H9 (cell line): ENCODE measurements at regions not wholly inside any gene's neighbourhood (a gene's known extent, or its start where the extent isn't known, plus 50 kb on each side); places are given as distances from the start of the nearest gene placed in this dataset.

Experiments
- DNase-seq: peaks from one replicate; pipeline ENCODE4 v3.0.0-alpha.2; 2017
- H2AFZ ChIP-seq: one replicate; pipeline ENCODE4 v1.6.1; 2013; ENCODE audit warnings: mild to moderate bottlenecking, low read length, control low read depth, moderate library complexity
- H2AK5ac ChIP-seq: 2 replicates; pipeline ENCODE4 v1.6.1; 2013; ENCODE audit warnings: low read length, control low read depth, mixed read lengths; ENCODE audit not compliant: insufficient read length
- H2BK120ac ChIP-seq: one replicate; pipeline ENCODE4 v1.6.1; 2013; ENCODE audit warnings: low read depth, mild to moderate bottlenecking, low read length, control low read depth, inconsistent platforms; ENCODE audit not compliant: poor library complexity, severe bottlenecking
- H2BK12ac ChIP-seq: 2 replicates; pipeline ENCODE4 v1.6.1; 2013; ENCODE audit warnings: low read length, control low read depth, mixed read lengths, low read depth; ENCODE audit not compliant: insufficient read length
- H2BK15ac ChIP-seq: 2 replicates; pipeline ENCODE4 v1.6.1; 2013; ENCODE audit warnings: low read depth, low read length, control low read depth
- H2BK20ac ChIP-seq: one replicate; pipeline ENCODE4 v1.6.1; 2013; ENCODE audit warnings: low read depth, mild to moderate bottlenecking, low read length, control low read depth, inconsistent platforms; ENCODE audit not compliant: poor library complexity, severe bottlenecking
- H2BK5ac ChIP-seq: 2 replicates; pipeline ENCODE4 v1.6.1; 2013; ENCODE audit warnings: low read length, control low read depth, mixed read lengths; ENCODE audit not compliant: insufficient read length
- H3K14ac ChIP-seq: 2 replicates; pipeline ENCODE4 v1.6.1; 2013; ENCODE audit warnings: low read length, control low read depth; ENCODE audit not compliant: insufficient read depth
- H3K18ac ChIP-seq: 2 replicates; pipeline ENCODE4 v1.6.1; 2013; ENCODE audit warnings: low read depth, mild to moderate bottlenecking, mixed read lengths, low read length, control low read depth; ENCODE audit not compliant: insufficient read length
- H3K23ac ChIP-seq: 2 replicates; pipeline ENCODE4 v1.6.1; 2013; ENCODE audit warnings: low read length, control low read depth, mixed read lengths, low read depth; ENCODE audit not compliant: insufficient read length
- H3K23me2 ChIP-seq: 2 replicates; pipeline ENCODE4 v1.6.1; 2013; ENCODE audit warnings: low read depth, mild to moderate bottlenecking, mixed read lengths, low read length, control low read depth; ENCODE audit not compliant: insufficient read length, poor library complexity, severe bottlenecking
- H3K27ac ChIP-seq: 2 replicates; pipeline ENCODE4 v1.5.1; 2013; ENCODE audit warnings: low read length, control low read depth, mixed read lengths, low read depth; ENCODE audit not compliant: insufficient read length
- H3K27me3 ChIP-seq: 2 replicates; pipeline ENCODE4 v1.6.1; 2013; ENCODE audit warnings: low read length, control low read depth, inconsistent platforms; ENCODE audit not compliant: insufficient read depth
- H3K4ac ChIP-seq: 2 replicates; pipeline ENCODE4 v1.6.1; 2013; ENCODE audit warnings: low read depth, mild to moderate bottlenecking, control low read depth, inconsistent platforms, low read length, moderate library complexity
- H3K4me1 ChIP-seq: 2 replicates; pipeline ENCODE4 v1.6.1; 2013; ENCODE audit warnings: low read length, control low read depth, inconsistent platforms; ENCODE audit not compliant: insufficient read depth
- H3K4me2 ChIP-seq: 2 replicates; pipeline ENCODE4 v1.6.1; 2013; ENCODE audit warnings: low read length, control low read depth, mixed read lengths; ENCODE audit not compliant: insufficient read length, insufficient read depth
- H3K56ac ChIP-seq: 2 replicates; pipeline ENCODE4 v1.6.1; 2013; ENCODE audit warnings: low read depth, mild to moderate bottlenecking, mixed read lengths, low read length, control low read depth; ENCODE audit not compliant: insufficient read length
- H3K79me1 ChIP-seq: 2 replicates; pipeline ENCODE4 v1.6.1; 2013; ENCODE audit warnings: low read depth, mild to moderate bottlenecking, moderate library complexity, low read length, control low read depth, inconsistent platforms; ENCODE audit not compliant: insufficient read depth, poor library complexity, severe bottlenecking
- H3K79me2 ChIP-seq: 2 replicates; pipeline ENCODE4 v1.6.1; 2013; ENCODE audit warnings: low read length, control low read depth, inconsistent platforms; ENCODE audit not compliant: insufficient read depth
- H3K9ac ChIP-seq: 2 replicates; pipeline ENCODE4 v1.6.1; 2013; ENCODE audit warnings: low read length, control low read depth, mixed read lengths; ENCODE audit not compliant: insufficient read length; ENCODE audit errors: extremely low read depth
- H3K9me3 ChIP-seq: one replicate; pipeline ENCODE4 v1.6.1; 2013; ENCODE audit warnings: low read depth, low read length, inconsistent platforms; ENCODE audit not compliant: control insufficient read depth
- H3T11ph ChIP-seq: one replicate; pipeline ENCODE4 v1.6.1; 2013; ENCODE audit warnings: mild to moderate bottlenecking, low read length, control low read depth, inconsistent platforms
- H4K20me1 ChIP-seq: one replicate; pipeline ENCODE4 v1.6.1; 2013; ENCODE audit not compliant: control insufficient read depth, insufficient read length, insufficient read depth
- H4K5ac ChIP-seq: 2 replicates; pipeline ENCODE4 v1.6.1; 2013; ENCODE audit warnings: low read depth, mild to moderate bottlenecking, mixed read lengths, low read length, control low read depth; ENCODE audit not compliant: insufficient read length
- H4K8ac ChIP-seq: replicated peaks from 2 replicates; pipeline ENCODE4 v1.6.1; 2013; ENCODE audit warnings: low read length, control low read depth, mixed read lengths, low read depth; ENCODE audit not compliant: insufficient read length
- H4K91ac ChIP-seq: 2 replicates; pipeline ENCODE4 v1.6.1; 2013; ENCODE audit warnings: low read depth, mild to moderate bottlenecking, moderate library complexity, mixed read lengths, low read length, control low read depth; ENCODE audit not compliant: insufficient read length
- H3K27ac Mint-ChIP-seq, 3 experiments: 2 replicates in 2 of 3; 3 replicates in 1 of 3; pipeline ENCODE4 v1.8.0; 2020 to 2021; ENCODE audit warnings: mixed read lengths in 3 of 3, mild to moderate bottlenecking in 1 of 3, moderate library complexity in 1 of 3
- H3K27me3 Mint-ChIP-seq: 2 replicates; pipeline ENCODE4 v1.8.0; 2021; ENCODE audit warnings: low read depth, mild to moderate bottlenecking, moderate library complexity, mixed read lengths
- H3K36me3 Mint-ChIP-seq, 3 experiments: 2 replicates in 2 of 3; 3 replicates in 1 of 3; pipeline ENCODE4 v1.8.0; 2020 to 2021; ENCODE audit warnings: low read depth in 3 of 3, mixed read lengths in 3 of 3; ENCODE audit not compliant: insufficient read depth in 1 of 3
- H3K4me1 Mint-ChIP-seq, 2 experiments: 2 replicates each; pipeline ENCODE4 v1.8.0; 2020; ENCODE audit warnings: mixed read lengths in 2 of 2
- H3K4me3 Mint-ChIP-seq, 2 experiments: 2 replicates in 1 of 2; 3 replicates in 1 of 2; pipeline ENCODE4 v1.8.0; 2020 to 2021; ENCODE audit warnings: mild to moderate bottlenecking in 2 of 2, mixed read lengths in 2 of 2, moderate library complexity in 1 of 2
- H3K9me3 Mint-ChIP-seq, 2 experiments: 2 replicates in 1 of 2; 3 replicates in 1 of 2; pipeline ENCODE4 v1.8.0; 2020; ENCODE audit warnings: mild to moderate bottlenecking in 2 of 2, mixed read lengths in 2 of 2, moderate library complexity in 1 of 2
- WGBS: extraction: QIAGEN DNeasy Blood & Tissue Kit; methylation state at CpG from one replicate; pipeline ENCODE4 v1.1.7; 2013; ENCODE audit warnings: missing lambda C conversion rate, low lambda C conversion rate, mixed read lengths; ENCODE audit not compliant: insufficient read length; ENCODE audit errors: extremely low coverage; 5-methylcytosine and 5-hydroxymethylcytosine counted together
- TF ChIP-seq, protein P1 (sequence below): fragments of 200-600 bp; sonication (generic); conservative IDR thresholded peaks from 3 replicates; pipeline ENCODE4 v1.8.0; 2021; ENCODE audit warnings: antibody characterized with exemption, mild to moderate bottlenecking

DNA sequence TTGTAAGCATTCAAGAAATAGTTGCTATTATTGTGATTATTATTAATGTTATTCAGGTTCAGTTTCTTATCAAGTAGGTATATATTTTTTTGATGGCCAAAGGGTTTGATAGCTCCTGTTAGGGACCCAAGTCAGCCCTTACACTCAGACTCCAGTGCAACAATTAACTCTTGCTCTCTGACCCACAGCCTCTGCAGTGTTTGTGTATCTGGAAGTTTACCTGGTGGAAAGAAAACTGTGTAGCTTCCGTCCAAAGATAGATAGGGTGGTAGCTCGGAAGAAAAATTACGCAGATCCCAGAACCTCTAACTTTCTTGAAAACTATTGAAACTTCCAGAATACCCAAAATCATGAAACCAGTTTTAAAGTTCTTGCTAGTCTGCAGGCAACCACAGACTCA is 58.6 kb upstream of the IGFBP2 start:
- H4K20me1 ChIP-seq = no peaks in the 10 kb centered on the region
- H3K14ac ChIP-seq = no peak overlapping the region
- H4K5ac ChIP-seq = no peak overlapping the region
- H3T11ph ChIP-seq = no peak overlapping the region
- no peak overlapping the region for H3K4ac ChIP-seq
- H3K36me3 Mint-ChIP-seq = peaks cover 4 to 10% (median 5%) of the 10 kb centered on the region in 3 experiments
- no peak overlapping the region for H3K56ac ChIP-seq
- H4K91ac ChIP-seq = no peak overlapping the region
- no peak overlapping the region for H2BK5ac ChIP-seq
- no peak overlapping the region for H2BK20ac ChIP-seq
- H3K23me2 ChIP-seq = no peaks in the 10 kb centered on the region
- TF ChIP-seq, protein P1, sequence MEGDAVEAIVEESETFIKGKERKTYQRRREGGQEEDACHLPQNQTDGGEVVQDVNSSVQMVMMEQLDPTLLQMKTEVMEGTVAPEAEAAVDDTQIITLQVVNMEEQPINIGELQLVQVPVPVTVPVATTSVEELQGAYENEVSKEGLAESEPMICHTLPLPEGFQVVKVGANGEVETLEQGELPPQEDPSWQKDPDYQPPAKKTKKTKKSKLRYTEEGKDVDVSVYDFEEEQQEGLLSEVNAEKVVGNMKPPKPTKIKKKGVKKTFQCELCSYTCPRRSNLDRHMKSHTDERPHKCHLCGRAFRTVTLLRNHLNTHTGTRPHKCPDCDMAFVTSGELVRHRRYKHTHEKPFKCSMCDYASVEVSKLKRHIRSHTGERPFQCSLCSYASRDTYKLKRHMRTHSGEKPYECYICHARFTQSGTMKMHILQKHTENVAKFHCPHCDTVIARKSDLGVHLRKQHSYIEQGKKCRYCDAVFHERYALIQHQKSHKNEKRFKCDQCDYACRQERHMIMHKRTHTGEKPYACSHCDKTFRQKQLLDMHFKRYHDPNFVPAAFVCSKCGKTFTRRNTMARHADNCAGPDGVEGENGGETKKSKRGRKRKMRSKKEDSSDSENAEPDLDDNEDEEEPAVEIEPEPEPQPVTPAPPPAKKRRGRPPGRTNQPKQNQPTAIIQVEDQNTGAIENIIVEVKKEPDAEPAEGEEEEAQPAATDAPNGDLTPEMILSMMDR = no peak
- no peaks in the 10 kb centered on the region for H3K79me2 ChIP-seq
- peaks cover 7 to 8% of the 10 kb centered on the region in 2 experiments for H3K4me1 Mint-ChIP-seq
- H2BK120ac ChIP-seq = no peak overlapping the region
- no peak overlapping the region for H4K8ac ChIP-seq
- H2BK12ac ChIP-seq = no peak overlapping the region
- H3K9me3 Mint-ChIP-seq = peaks cover 9 to 11% of the 10 kb centered on the region in 2 experiments
- H3K4me1 ChIP-seq = no peaks in the 10 kb centered on the region; the same call in 1 of the 2 replicates
- H3K27ac ChIP-seq = no peak overlapping the region
- peaks cover 2% of the 10 kb centered on the region; the same call in 1 of the 2 replicates for H3K27me3 Mint-ChIP-seq
- no peak overlapping the region for H2BK15ac ChIP-seq
- H3K27me3 ChIP-seq = no peaks in the 10 kb centered on the region
- H3K27ac Mint-ChIP-seq = no peak overlapping the region
- H2AK5ac ChIP-seq = no peak overlapping the region
- no peaks in the 10 kb centered on the region for H3K79me1 ChIP-seq
- no peak overlapping the region for H3K4me3 Mint-ChIP-seq
- H3K9me3 ChIP-seq = no peaks in the 10 kb centered on the region
- no peak for DNase-seq
- no peak overlapping the region for H3K9ac ChIP-seq
- WGBS = no CpG with 5 or more reads among the region's 3 CpGs
- H3K18ac ChIP-seq = no peak overlapping the region
- H3K4me2 ChIP-seq = no peak overlapping the region
- H2AFZ ChIP-seq = no peak overlapping the region
- H3K23ac ChIP-seq = no peak overlapping the region
